ENCODE measurements at regions not wholly inside any gene's neighbourhood (a gene's known extent, or its start where the extent isn't known, plus 50 kb on each side); places are given as distances from the start of the nearest gene placed in this dataset.

DNA sequence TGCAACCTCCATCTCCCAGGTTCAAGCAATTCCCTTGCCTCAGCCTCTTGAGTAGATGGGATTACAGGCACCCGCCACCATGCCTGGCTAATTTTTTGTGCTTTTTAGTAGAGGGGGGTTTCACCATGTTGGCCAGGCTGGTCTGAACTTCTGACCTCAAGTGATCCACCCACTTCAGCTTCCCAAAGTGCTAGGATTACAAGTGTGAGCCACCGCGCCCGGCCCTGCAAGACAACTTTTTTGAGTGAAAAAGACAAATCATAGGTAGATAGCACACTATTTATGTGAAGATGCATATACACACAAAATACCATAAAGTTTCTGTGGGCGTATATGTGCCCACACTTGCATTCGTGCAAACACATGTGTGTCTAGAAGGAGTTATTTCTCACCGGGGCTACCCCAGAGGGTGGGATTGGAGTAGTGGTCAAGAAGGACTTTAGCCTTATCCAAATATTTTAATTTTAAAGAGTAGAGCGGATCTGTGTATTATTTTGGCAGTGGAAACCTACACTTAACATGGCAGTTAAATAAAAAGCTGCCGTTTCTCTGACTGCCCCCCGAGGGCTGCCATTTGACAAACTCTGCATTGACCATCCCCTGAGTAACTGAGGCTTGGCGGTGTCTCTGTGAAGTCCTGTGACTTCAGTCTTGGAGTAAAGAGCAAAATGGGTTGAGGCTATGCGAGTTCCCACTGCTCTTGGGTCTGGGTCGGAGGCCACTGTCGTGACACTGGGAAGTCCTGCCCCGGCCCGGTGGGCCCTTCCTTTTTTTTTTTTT lies 93.4 kb upstream of the PTCH1 start:
- TF ChIP-seq, protein P1, sequence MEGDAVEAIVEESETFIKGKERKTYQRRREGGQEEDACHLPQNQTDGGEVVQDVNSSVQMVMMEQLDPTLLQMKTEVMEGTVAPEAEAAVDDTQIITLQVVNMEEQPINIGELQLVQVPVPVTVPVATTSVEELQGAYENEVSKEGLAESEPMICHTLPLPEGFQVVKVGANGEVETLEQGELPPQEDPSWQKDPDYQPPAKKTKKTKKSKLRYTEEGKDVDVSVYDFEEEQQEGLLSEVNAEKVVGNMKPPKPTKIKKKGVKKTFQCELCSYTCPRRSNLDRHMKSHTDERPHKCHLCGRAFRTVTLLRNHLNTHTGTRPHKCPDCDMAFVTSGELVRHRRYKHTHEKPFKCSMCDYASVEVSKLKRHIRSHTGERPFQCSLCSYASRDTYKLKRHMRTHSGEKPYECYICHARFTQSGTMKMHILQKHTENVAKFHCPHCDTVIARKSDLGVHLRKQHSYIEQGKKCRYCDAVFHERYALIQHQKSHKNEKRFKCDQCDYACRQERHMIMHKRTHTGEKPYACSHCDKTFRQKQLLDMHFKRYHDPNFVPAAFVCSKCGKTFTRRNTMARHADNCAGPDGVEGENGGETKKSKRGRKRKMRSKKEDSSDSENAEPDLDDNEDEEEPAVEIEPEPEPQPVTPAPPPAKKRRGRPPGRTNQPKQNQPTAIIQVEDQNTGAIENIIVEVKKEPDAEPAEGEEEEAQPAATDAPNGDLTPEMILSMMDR (IDR thresholded peaks at IDR 0.05) = no peak

DNA sequence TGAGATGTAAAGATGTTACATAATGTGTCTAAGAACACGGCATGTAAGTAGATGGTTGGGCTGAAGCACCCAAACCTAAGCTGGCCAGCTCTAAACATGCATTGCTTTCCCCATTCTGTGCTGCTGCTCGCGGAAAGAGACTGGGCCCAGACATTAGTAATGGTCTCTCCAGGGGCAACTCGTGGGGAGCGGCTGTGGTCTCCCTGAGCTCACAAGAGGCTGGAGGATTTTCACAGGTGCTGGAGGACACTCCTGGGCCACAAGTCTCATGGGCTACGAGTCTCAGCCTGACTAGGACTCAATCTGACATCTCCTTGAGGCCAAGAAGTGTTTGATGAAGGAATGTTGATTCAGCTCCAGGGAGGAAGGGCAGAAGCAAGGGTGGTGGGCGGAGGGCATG lies 92.7 kb upstream of the PTCH1 start:
- TF ChIP-seq, protein P1 (IDR thresholded peaks at IDR 0.05) = no peak

DNA sequence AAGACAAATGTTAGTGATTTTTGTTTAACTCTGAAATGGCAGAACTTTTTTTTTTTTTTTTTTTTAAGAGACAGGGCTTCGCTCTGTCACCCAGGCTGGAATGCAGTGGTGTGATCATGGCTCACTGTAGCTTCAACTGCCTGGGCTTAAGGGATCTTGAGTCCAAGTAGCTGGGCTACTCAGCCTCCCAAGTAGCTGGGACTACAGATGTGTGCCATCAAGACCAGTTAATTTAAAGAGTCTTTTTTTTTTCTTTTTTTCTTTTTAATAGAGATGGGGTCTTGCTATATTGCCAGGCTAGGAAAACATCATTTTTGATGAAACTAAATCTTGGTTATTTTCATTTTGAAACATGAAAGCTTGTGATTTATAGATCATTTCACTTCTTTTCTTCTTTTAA lies 91.6 kb upstream of the PTCH1 start:
- TF ChIP-seq, protein P1 (IDR thresholded peaks at IDR 0.05) = no peak

DNA sequence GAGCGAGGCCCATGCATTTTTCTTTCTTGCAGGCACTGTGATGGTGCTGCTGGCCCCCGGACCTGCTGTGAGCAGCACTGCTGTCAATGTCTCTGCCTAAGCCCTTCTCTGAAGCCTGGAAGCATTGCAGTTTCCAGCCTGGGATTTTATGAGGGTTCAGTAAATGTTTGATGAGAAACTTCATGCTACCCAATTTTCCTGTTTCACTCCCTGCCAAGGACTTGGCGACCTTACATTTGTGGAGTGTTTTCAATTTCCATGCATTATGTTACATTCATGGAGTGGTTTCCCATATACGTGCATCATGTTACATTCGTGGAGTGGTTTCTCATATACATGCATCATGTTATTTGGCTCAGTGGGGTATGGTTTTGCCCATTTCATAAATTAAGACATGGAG lies 90.7 kb upstream of the PTCH1 start:
- TF ChIP-seq, protein P1 (IDR thresholded peaks at IDR 0.05) = no peak

DNA sequence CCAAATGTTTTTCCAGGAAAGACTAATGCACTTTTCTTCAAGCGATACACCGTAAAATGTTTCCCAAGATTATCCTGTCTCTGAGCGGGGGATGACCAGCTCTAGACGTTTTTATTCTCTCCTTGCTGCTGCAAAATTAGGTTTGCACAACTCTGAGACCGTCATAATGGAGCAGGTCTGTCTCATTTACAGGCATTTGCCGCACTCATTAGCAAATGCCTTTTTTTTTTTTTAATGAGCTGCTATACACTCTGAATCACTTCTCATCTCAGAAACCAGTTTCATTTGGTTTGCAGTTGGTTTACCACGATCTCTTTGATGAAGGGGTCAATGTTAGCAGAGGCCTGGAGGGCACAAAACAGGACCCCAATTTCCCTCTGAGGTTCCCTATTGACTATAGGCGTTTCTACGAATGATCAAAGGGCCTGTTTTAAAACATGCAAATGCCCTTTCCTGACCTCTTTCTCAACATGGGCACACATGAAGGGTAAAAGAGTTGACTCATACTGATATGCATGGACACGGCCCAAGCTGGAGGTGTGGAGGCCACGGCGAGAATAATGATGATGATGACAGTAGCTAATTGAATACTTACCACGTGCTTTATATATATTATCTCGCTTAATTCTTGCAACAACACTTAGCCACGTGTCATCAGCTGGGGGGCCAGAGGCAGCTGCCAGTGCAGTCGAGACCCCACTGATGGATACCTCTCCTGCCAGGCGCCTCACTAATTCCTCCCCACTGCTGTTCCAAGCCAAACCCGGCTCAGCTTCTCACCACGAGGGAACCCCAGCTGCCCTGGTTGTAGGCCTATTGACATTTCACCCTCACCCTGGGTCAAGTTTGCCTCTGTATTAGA lies 89.9 kb upstream of the PTCH1 start:
- TF ChIP-seq, protein P1 (IDR thresholded peaks at IDR 0.05) = no peak

DNA sequence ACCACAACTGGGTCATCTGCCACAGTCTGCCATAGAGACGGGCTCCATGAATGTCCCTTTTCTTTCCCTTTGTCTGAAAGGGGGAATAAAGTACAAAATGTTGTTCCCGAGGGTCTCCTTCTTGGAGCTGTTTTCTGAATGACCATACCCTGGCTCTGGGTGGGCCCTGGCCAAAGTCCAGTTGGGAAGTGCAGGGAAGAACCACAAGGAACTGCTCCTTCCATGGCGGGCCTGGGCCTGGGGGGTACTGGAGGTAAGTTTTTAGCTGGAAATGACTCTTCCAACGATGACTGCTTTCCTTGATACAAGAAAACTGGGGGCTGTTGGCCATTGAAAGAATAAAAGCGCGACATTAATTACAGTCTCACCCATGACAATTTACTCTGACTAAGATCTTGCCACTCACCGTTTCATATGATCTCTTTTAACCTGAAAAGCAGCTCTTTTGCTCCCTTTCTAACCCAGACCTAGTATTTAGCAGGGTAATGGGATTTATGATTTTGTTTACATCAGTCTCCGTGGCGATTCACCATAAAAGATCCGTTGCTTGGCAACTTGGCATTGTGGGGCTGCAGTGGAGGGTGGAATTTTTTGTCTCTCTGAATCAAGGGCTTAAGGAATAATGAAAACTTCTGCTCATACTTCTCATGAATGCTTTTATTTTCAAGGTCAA lies 89.2 kb upstream of the PTCH1 start:
- TF ChIP-seq, protein P1 (IDR thresholded peaks at IDR 0.05) = no peak

DNA sequence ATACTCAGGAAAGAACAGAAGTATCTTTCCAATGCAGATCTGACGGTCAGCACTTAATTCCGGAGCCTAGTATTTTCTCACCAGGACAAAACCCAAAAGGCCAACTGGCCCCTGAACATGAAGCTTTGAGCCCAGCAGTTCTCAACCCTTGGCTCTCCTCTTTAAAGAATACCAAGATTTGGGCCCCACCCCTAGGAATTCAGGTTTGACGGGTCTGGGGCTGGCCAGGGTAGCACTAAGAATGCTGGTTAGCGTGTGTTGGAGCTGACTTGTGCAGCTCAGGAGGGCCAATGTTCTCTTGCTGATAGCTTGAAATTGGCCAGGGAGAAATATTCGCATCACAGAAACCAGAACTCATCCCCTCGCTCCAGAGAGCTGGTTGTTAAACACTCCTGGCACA lies 88.3 kb upstream of the PTCH1 start:
- TF ChIP-seq, protein P1 (IDR thresholded peaks at IDR 0.05) = no peak
